GM12891 (cell line): ENCODE measurements at regions not wholly inside any gene's neighbourhood (a gene's known extent, or its start where the extent isn't known, plus 50 kb on each side); places are given as distances from the start of the nearest gene placed in this dataset.

ENCODE experiments used
- POU2F2 ChIP-seq: IDR thresholded peaks from 2 replicates; pipeline ENCODE4 v1.6.1; 2011; ENCODE audit warnings: low read depth, mild to moderate bottlenecking, control low read depth, low read length, moderate library complexity
- TAF1 ChIP-seq: IDR thresholded peaks from 2 replicates; pipeline ENCODE4 v1.6.1; 2011; ENCODE audit warnings: low read depth, low read length, control low read depth

DNA sequence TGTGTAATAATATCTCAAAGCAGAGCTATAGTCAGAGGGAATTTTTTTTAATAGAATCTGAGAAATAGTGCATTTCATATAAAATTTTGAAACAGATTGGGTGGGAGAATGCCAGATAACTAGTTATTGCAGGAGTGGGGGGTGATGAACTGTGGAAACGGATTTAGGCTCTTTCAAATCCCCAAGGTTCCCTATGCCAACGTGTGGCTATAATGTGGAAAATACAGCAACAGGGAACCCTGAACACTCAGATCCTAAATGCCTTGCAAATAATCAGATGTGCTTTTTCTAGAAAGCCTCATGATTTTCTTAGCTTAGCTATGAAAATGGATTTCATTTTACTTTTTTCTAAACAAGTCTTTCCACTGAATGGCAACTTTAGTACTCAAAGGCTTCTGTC is 180.5 kb upstream of the DMAC1 start:
- no peak for TF ChIP-seq POU2F2
- no peak for TF ChIP-seq TAF1
